GM23338 (cell line): ENCODE measurements at regions not wholly inside any gene's neighbourhood (a gene's known extent, or its start where the extent isn't known, plus 50 kb on each side); places are given as distances from the start of the nearest gene placed in this dataset.
A peak's percentile ranks its signal among the peaks of the same experiment; 100 is the strongest.

Source experiments
- ATAC-seq: fragments of 200-7000 bp; cut with Tn5 transposase; 3 replicates; pipeline ENCODE4 v1.9.1; 2020
- DNase-seq: peaks from one replicate; pipeline ENCODE4 v3.0.0-alpha.2; 2015; ENCODE audit warnings: low spot score
- H2AFZ ChIP-seq: fragments of 200-600 bp; sonication (generic); 2 replicates; pipeline ENCODE4 v1.8.0; 2016; ENCODE audit warnings: antibody characterized with exemption, mild to moderate bottlenecking, moderate library complexity
- H3F3A ChIP-seq: fragments of 200-600 bp; sonication (generic); replicated peaks from 2 replicates; pipeline ENCODE4 v1.8.0; 2017; ENCODE audit warnings: antibody characterized with exemption, mixed run types, low read depth
- H3K27ac ChIP-seq: fragments of 200-600 bp; sonication (generic); 2 replicates; pipeline ENCODE4 v1.6.1; 2016; ENCODE audit warnings: low read depth
- H3K27me3 ChIP-seq: fragments of 200-600 bp; sonication (generic); 2 replicates; pipeline ENCODE4 v1.8.0; 2016; ENCODE audit warnings: mild to moderate bottlenecking, mixed run types, moderate library complexity; ENCODE audit not compliant: insufficient read depth
- H3K36me3 ChIP-seq: fragments of 200-600 bp; sonication (generic); 2 replicates; pipeline ENCODE4 v1.8.0; 2016; ENCODE audit warnings: mild to moderate bottlenecking; ENCODE audit not compliant: insufficient read depth
- H3K4me1 ChIP-seq: fragments of 200-600 bp; sonication (generic); 2 replicates; pipeline ENCODE4 v1.8.0; 2016; ENCODE audit warnings: mild to moderate bottlenecking, moderate library complexity; ENCODE audit not compliant: insufficient read depth
- H3K4me2 ChIP-seq: fragments of 200-600 bp; sonication (generic); 2 replicates; pipeline ENCODE4 v1.7.1; 2017; ENCODE audit warnings: mixed run types
- H3K4me3 ChIP-seq: fragments of 200-600 bp; sonication (generic); 2 replicates; pipeline ENCODE4 v1.6.1; 2016; ENCODE audit warnings: mixed run types
- H3K79me2 ChIP-seq: fragments of 200-600 bp; sonication (generic); replicated peaks from 2 replicates; pipeline ENCODE4 v1.8.0; 2017; ENCODE audit warnings: mild to moderate bottlenecking; ENCODE audit not compliant: insufficient read depth
- H3K9me2 ChIP-seq: fragments of 200-600 bp; sonication (generic); 2 replicates; pipeline ENCODE4 v1.8.0; 2017; ENCODE audit not compliant: insufficient read depth
- H4K20me1 ChIP-seq: fragments of 200-600 bp; sonication (generic); replicated peaks from 2 replicates; pipeline ENCODE4 v1.8.0; 2017; ENCODE audit warnings: mild to moderate bottlenecking; ENCODE audit not compliant: insufficient read depth
- H3K27ac Mint-ChIP-seq: 2 replicates; pipeline ENCODE4 v1.8.0; 2020; ENCODE audit warnings: inconsistent platforms, mild to moderate bottlenecking, moderate library complexity, mixed read lengths
- H3K27me3 Mint-ChIP-seq: 3 replicates; pipeline ENCODE4 v1.8.0; 2022; ENCODE audit warnings: low read depth, mild to moderate bottlenecking, moderate library complexity, mixed read lengths, inconsistent platforms; ENCODE audit not compliant: insufficient read depth, poor library complexity
- H3K36me3 Mint-ChIP-seq: 3 replicates; pipeline ENCODE4 v1.8.0; 2021; ENCODE audit warnings: low read depth, mild to moderate bottlenecking, inconsistent platforms, moderate library complexity, mixed read lengths
- H3K4me1 Mint-ChIP-seq: 3 replicates; pipeline ENCODE4 v1.8.0; 2020; ENCODE audit warnings: mild to moderate bottlenecking, inconsistent platforms, mixed read lengths
- H3K4me3 Mint-ChIP-seq: 3 replicates; pipeline ENCODE4 v1.8.0; 2021; ENCODE audit warnings: moderate library complexity, mild to moderate bottlenecking, inconsistent platforms, mixed read lengths
- H3K9me3 Mint-ChIP-seq: 3 replicates; pipeline ENCODE4 v1.8.0; 2020; ENCODE audit warnings: moderate library complexity, mild to moderate bottlenecking, inconsistent platforms, mixed read lengths
- CREB1 ChIP-seq: fragments of 250-450 bp; sonication (Bioruptor Pico); IDR thresholded peaks from 2 replicates; pipeline ENCODE4 v1.5.0; 2020; ENCODE audit warnings: low read depth, mild to moderate bottlenecking, moderate library complexity
- EZH2 ChIP-seq: fragments of 200-600 bp; sonication (generic); IDR thresholded peaks from one replicate; pipeline ENCODE4 v1.8.0; 2017; ENCODE audit warnings: antibody characterized with exemption, mild to moderate bottlenecking, low read depth; ENCODE audit not compliant: unreplicated experiment
- POLR2AphosphoS5 ChIP-seq: IDR thresholded peaks from 2 replicates; pipeline ENCODE4 v1.6.1; 2016; ENCODE audit warnings: antibody characterized with exemption, low read depth
- REST ChIP-seq: IDR thresholded peaks from one replicate; pipeline ENCODE4 v1.6.1; 2018; ENCODE audit warnings: antibody characterized with exemption; ENCODE audit not compliant: unreplicated experiment
- ZNF114 ChIP-seq: fragments of 250-450 bp; sonication (Bioruptor Pico); IDR thresholded peaks from 2 replicates; pipeline ENCODE4 v1.5.0; 2020; ENCODE audit warnings: mild to moderate bottlenecking, moderate library complexity
- ZNF331 ChIP-seq: fragments of 250-450 bp; sonication (Bioruptor Pico); IDR thresholded peaks from 2 replicates; pipeline ENCODE4 v1.5.0; 2020; ENCODE audit warnings: low read depth, mild to moderate bottlenecking, moderate library complexity
- ZNF462 ChIP-seq: fragments of 250-450 bp; sonication (Bioruptor Pico); IDR thresholded peaks from 2 replicates; pipeline ENCODE4 v1.5.0; 2020; ENCODE audit warnings: mild to moderate bottlenecking, moderate library complexity

- no peak for TF ChIP-seq ZNF462 (CRISPR knock-in tag)
These were observed 509.1 kb upstream of the FAT1 start (continued) for GRCh38 chr4:187232796-187233195.

GRCh38 chr4:187235456-187236170, 512.0 kb upstream of the FAT1 start:
- Histone ChIP-seq H4K20me1 (no peaks in the 10 kb centered on the region), H3K4me2 (no peak overlapping the region), H3F3A (no peaks in the 10 kb centered on the region), H3K9me2 (no peaks in the 10 kb centered on the region), H3K4me3 (no peak overlapping the region), H3K27me3 (no peaks in the 10 kb centered on the region), H3K36me3 (no peaks in the 10 kb centered on the region), H3K79me2 (no peaks in the 10 kb centered on the region), H3K4me1 (no peaks in the 10 kb centered on the region), H3K27ac (no peak overlapping the region), H2AFZ (peak overlapping the region; percentile 40; the same call in 1 of the 2 replicates)
- Mint-ChIP-seq H3K9me3 (no peaks in the 10 kb centered on the region), H3K36me3 (no peaks in the 10 kb centered on the region), H3K27ac (no peak overlapping the region), H3K27me3 (no peaks in the 10 kb centered on the region), H3K4me1 (peaks cover 2% of the 10 kb centered on the region; the same call in 2 of the 3 replicates), H3K4me3 (no peak overlapping the region)
- DNase-seq (no peak), ATAC-seq (no peak)
- TF ChIP-seq EZH2 (no peak), ZNF331 (CRISPR knock-in tag) (no peak), ZNF114 (CRISPR knock-in tag) (no peak), REST (no peak), CREB1 (CRISPR knock-in tag) (no peak), POLR2AphosphoS5 (no peak)
